CD8-positive, alpha-beta memory T cell (primary cell): ENCODE measurements at regions not wholly inside any gene's neighbourhood (a gene's known extent, or its start where the extent isn't known, plus 50 kb on each side); places are given as distances from the start of the nearest gene placed in this dataset.

Experiments
- CTCF ChIA-PET: fragments of 350-600 bp; sonication (Branson Sonifier 250); formaldehyde crosslinking; loops from one replicate; lab custom pipeline; 2021; ENCODE audit warnings: antibody characterized with exemption; lab: Charles Lee
- POLR2A ChIA-PET: fragments of 350-600 bp; sonication (Branson Sonifier 250); formaldehyde crosslinking; loops from one replicate; lab custom pipeline; 2021; ENCODE audit warnings: antibody characterized with exemption; lab: Charles Lee
- DNase-seq, 5 donors: peaks; one replicate each; pipeline versions ENCODE4 v3.0.0 to v3.0.0-alpha.2; 2020 to 2022; ENCODE audit warnings: mixed read lengths in 1 of 5
- H3K27ac ChIP-seq: one replicate; pipeline ENCODE4 v1.7.0; 2013; ENCODE audit warnings: low read depth, mild to moderate bottlenecking, low read length, moderate library complexity
- H3K27me3 ChIP-seq: 2 replicates; pipeline ENCODE4 v1.7.0; 2013; ENCODE audit warnings: low read length, mild to moderate bottlenecking; ENCODE audit not compliant: insufficient read depth, poor library complexity, severe bottlenecking
- H3K36me3 ChIP-seq: 2 replicates; pipeline ENCODE4 v1.7.0; 2013; ENCODE audit warnings: mild to moderate bottlenecking, low read length, moderate library complexity; ENCODE audit not compliant: insufficient read depth
- H3K4me1 ChIP-seq: 2 replicates; pipeline ENCODE4 v1.7.0; 2013; ENCODE audit warnings: mild to moderate bottlenecking, low read length, moderate library complexity; ENCODE audit not compliant: insufficient read depth
- H3K4me3 ChIP-seq: 2 replicates; pipeline ENCODE4 v1.7.0; 2013; ENCODE audit warnings: mild to moderate bottlenecking, low read length
- H3K9me3 ChIP-seq: 2 replicates; pipeline ENCODE4 v1.7.0; 2013; ENCODE audit warnings: mild to moderate bottlenecking, low read length
- H3K27ac Mint-ChIP-seq, 8 donors: one replicate each; pipeline ENCODE4 v1.8.0; 2020 to 2021; ENCODE audit warnings: mixed read lengths in 8 of 8, mild to moderate bottlenecking in 6 of 8, inconsistent platforms in 3 of 8, moderate library complexity in 3 of 8
- H3K27me3 Mint-ChIP-seq, 2 donors: one replicate each; pipeline ENCODE4 v1.8.0; 2020 to 2021; ENCODE audit warnings: mixed read lengths in 2 of 2, mild to moderate bottlenecking in 1 of 2, moderate library complexity in 1 of 2
- H3K36me3 Mint-ChIP-seq, 3 donors: one replicate each; pipeline ENCODE4 v1.8.0; 2020 to 2021; ENCODE audit warnings: mixed read lengths in 3 of 3, inconsistent platforms in 1 of 3, mild to moderate bottlenecking in 1 of 3
- H3K4me1 Mint-ChIP-seq, 3 donors: one replicate each; pipeline ENCODE4 v1.8.0; 2020 to 2021; ENCODE audit warnings: mixed read lengths in 3 of 3, inconsistent platforms in 1 of 3, mild to moderate bottlenecking in 1 of 3
- H3K4me3 Mint-ChIP-seq, 7 donors: one replicate each; pipeline ENCODE4 v1.8.0; 2020 to 2021; ENCODE audit warnings: mixed read lengths in 7 of 7, mild to moderate bottlenecking in 6 of 7, moderate library complexity in 4 of 7, inconsistent platforms in 2 of 7
- H3K9me3 Mint-ChIP-seq, 5 donors: one replicate each; pipeline ENCODE4 v1.8.0; 2020 to 2022; ENCODE audit warnings: mixed read lengths in 5 of 5, mild to moderate bottlenecking in 3 of 5, moderate library complexity in 2 of 5, inconsistent platforms in 1 of 5

- Histone ChIP-seq H3K27ac (no peak overlapping the region), H3K27me3 (no peaks in the 10 kb centered on the region), H3K4me3 (no peak overlapping the region), H3K36me3 (no peaks in the 10 kb centered on the region), H3K4me1 (no peaks in the 10 kb centered on the region), H3K9me3 (no peaks in the 10 kb centered on the region)
- POLR2A ChIA-PET = no interaction called here
- CTCF ChIA-PET = no interaction called here
- Mint-ChIP-seq H3K27me3 (peaks cover 0 to 3% of the 10 kb centered on the region in 2 donors), H3K9me3 (no peaks in the 10 kb centered on the region), H3K36me3 (no peaks in the 10 kb centered on the region), H3K4me3 (no peak overlapping the region), H3K4me1 (no peaks in the 10 kb centered on the region), H3K27ac (no peak overlapping the region)
- DNase-seq = no peak
Measured at GRCh38 chr11:126113012-126113411, 50.3 kb upstream of the CDON start.

GRCh38 chr11:126112547-126112946 lies 49.9 kb upstream of the CDON start:
- Histone ChIP-seq H3K27me3 (no peaks in the 10 kb centered on the region), H3K9me3 (no peaks in the 10 kb centered on the region), H3K4me1 (no peaks in the 10 kb centered on the region), H3K27ac (no peak overlapping the region), H3K36me3 (no peaks in the 10 kb centered on the region), H3K4me3 (no peak overlapping the region)
- Mint-ChIP-seq H3K4me3 (no peak overlapping the region), H3K9me3 (no peaks in the 10 kb centered on the region), H3K4me1 (no peaks in the 10 kb centered on the region), H3K36me3 (no peaks in the 10 kb centered on the region), H3K27ac (no peak overlapping the region), H3K27me3 (peaks cover 0 to 3% of the 10 kb centered on the region in 2 donors)
- ChIA-PET POLR2A (no interaction called here), CTCF (no interaction called here)
- DNase-seq = no peak
